IMR-90 (cell line): ENCODE measurements at regions not wholly inside any gene's neighbourhood (a gene's known extent, or its start where the extent isn't known, plus 50 kb on each side); places are given as distances from the start of the nearest gene placed in this dataset.
"Not testable (repeated sequence)": the region's sequence is repeated elsewhere in the genome, so short reads cannot be mapped to it uniquely, and the experiment has no call there.

ENCODE experiments used
- CEBPB ChIP-seq: IDR thresholded peaks from 2 replicates; pipeline ENCODE4 v1.6.1; 2012; ENCODE audit warnings: low read depth, low read length, improper control_type of control experiment
- CTCF ChIP-seq: conservative IDR thresholded peaks from 2 replicates; pipeline ENCODE4 v1.5.1; 2012; ENCODE audit warnings: mild to moderate bottlenecking, low read depth, low read length, improper control_type of control experiment
- ELK1 ChIP-seq: fragments of 150-350 bp; IDR thresholded peaks from 2 replicates; pipeline ENCODE4 v1.6.1; 2016; ENCODE audit warnings: low read depth, mild to moderate bottlenecking, low read length, moderate library complexity, borderline replicate concordance
- FOS ChIP-seq: fragments of 150-350 bp; IDR thresholded peaks from 2 replicates; pipeline ENCODE4 v1.6.1; 2016; ENCODE audit warnings: low read depth, low read length
- MAZ ChIP-seq: IDR thresholded peaks from 2 replicates; pipeline ENCODE4 v1.6.1; 2012; ENCODE audit warnings: low read depth, mild to moderate bottlenecking, low read length, improper control_type of control experiment, moderate library complexity, borderline replicate concordance
- MXI1 ChIP-seq: IDR thresholded peaks from 2 replicates; pipeline ENCODE4 v1.6.1; 2012; ENCODE audit warnings: low read depth, mild to moderate bottlenecking, low read length, moderate library complexity, borderline replicate concordance
- NFE2L2 ChIP-seq: fragments of 150-350 bp; IDR thresholded peaks from 2 replicates; pipeline ENCODE4 v1.6.1; 2016; ENCODE audit warnings: low read depth, mild to moderate bottlenecking, low read length
- POLR2A ChIP-seq: IDR thresholded peaks from 2 replicates; pipeline ENCODE4 v1.6.1; 2012; ENCODE audit warnings: mild to moderate bottlenecking, low read depth, low read length
- RAD21 ChIP-seq: IDR thresholded peaks from 2 replicates; pipeline ENCODE4 v1.6.1; 2012; ENCODE audit warnings: low read length, improper control_type of control experiment
- RCOR1 ChIP-seq: IDR thresholded peaks from 2 replicates; pipeline ENCODE4 v1.6.1; 2012; ENCODE audit warnings: mild to moderate bottlenecking, low read length, improper control_type of control experiment; ENCODE audit not compliant: insufficient replicate concordance
- RFX5 ChIP-seq: IDR thresholded peaks from 2 replicates; pipeline ENCODE4 v1.8.0; 2012; ENCODE audit warnings: low read depth, mild to moderate bottlenecking, low read length, moderate library complexity
- SMC3 ChIP-seq: fragments of 150-350 bp; IDR thresholded peaks from 2 replicates; pipeline ENCODE4 v1.6.1; 2016; ENCODE audit warnings: low read depth, mild to moderate bottlenecking, antibody characterized with exemption, low read length, moderate library complexity
- USF2 ChIP-seq: fragments of 150-350 bp; IDR thresholded peaks from 2 replicates; pipeline ENCODE4 v1.6.1; 2017; ENCODE audit warnings: mild to moderate bottlenecking, antibody characterized with exemption, low read length, low read depth

DNA sequence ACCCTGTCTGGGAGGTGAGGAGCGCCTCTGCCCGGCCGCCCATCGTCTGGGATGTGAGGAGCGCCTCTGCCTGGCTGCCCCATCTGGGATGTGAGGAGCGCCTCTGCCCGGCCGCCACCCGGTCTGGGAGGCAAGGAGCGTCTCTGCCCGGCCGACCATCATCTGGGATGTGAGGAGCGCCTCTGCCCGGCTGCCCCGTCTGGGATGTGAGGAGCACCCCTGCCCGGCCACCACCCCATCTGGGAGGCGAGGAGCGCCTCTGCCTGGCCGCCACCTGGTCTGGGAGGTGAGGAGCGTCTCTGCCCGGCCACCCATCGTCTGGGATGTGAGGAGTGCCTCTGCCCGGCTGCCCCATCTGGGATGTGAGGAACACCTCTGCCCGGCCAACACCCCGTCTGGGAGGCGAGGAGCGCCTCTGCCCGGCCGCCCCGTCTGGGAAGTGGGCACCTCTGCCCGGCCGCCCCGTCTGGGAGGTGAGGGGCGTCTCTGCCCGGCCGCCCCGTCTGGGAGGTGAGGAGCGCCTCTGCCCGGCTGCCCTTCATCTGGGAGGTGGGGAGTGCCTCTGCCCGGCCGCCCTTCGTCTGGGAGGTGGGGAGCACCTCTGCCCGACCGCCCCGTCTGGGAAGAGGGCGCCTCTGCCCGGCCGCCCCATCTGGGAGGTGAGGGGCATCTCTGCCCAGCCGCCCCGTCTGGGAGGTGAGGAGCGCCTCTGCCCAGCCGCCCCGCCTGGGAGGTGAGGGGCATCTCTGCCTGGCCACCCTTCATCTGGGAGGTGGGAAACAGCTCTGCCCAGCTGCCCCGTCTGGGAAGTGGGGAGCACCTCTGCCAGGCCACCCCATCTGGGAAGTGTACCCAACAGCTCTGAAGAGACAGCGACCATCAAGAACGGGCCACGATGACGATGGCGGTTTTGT lies 399.7 kb downstream of the CAAP1 start:
- TF ChIP-seq CTCF, USF2, POLR2A, MAZ, ELK1, SMC3, RAD21, MXI1, NFE2L2, RFX5, CEBPB, RCOR1, FOS: not testable (repeated sequence)
